Vagina (tissue), 2 donors: ENCODE measurements at regions not wholly inside any gene's neighbourhood (a gene's known extent, or its start where the extent isn't known, plus 50 kb on each side); places are given as distances from the start of the nearest gene placed in this dataset.
"Not testable (repeated sequence)": the region's sequence is repeated elsewhere in the genome, so short reads cannot be mapped to it uniquely, and the experiment has no call there.

Source experiments
- CTCF ChIP-seq, 3 experiments: fragments of 450-650 bp in 2 of 3; fragments of 200-600 bp in 1 of 3; sonication (generic) in 1 of 3; IDR thresholded peaks; one replicate each; pipeline ENCODE4 v1.5.1; 2017 to 2019; ENCODE audit warnings: antibody characterized with exemption in 3 of 3, mild to moderate bottlenecking in 2 of 3, moderate library complexity in 2 of 3
- POLR2A ChIP-seq, 2 donors: fragments of 450-650 bp; IDR thresholded peaks; one replicate each; pipeline ENCODE4 v1.6.1; 2017; ENCODE audit warnings: antibody characterized with exemption in 2 of 2, mild to moderate bottlenecking in 2 of 2, moderate library complexity in 2 of 2

GRCh38 chr2:144758196-144758595, 238.3 kb upstream of the ZEB2 start:
- not testable (repeated sequence) for TF ChIP-seq CTCF, POLR2A (IDR thresholded peaks at IDR 0.05)
